ENCODE measurements at regions not wholly inside any gene's neighbourhood (a gene's known extent, or its start where the extent isn't known, plus 50 kb on each side); places are given as distances from the start of the nearest gene placed in this dataset.

DNA sequence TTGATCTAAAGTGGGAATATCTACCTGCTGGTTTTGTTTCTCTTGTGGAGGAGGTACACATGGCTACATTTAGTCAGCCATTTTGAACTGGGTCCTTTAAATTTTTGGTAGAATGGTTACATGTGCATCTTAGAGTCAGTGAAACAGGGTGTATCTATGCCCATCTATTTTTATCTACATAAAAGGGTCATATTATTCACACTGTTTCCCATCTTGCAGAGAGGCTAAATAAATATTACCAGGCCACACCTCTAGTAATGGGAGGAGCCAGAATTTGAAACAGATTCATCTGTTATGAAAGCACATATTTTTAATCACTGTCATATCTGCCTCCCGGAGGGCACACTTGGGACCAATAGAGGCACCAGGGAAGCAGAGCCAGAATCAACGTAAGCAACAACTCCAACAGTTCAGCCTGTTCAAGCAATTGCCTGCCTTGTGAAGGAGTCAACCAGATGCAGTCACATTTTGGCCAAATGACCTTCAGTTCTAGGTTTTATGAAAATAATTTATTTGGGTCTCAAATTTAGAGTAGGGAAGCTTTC lies 376.8 kb downstream of the TSN start:
- no peak for ATAC-seq

DNA sequence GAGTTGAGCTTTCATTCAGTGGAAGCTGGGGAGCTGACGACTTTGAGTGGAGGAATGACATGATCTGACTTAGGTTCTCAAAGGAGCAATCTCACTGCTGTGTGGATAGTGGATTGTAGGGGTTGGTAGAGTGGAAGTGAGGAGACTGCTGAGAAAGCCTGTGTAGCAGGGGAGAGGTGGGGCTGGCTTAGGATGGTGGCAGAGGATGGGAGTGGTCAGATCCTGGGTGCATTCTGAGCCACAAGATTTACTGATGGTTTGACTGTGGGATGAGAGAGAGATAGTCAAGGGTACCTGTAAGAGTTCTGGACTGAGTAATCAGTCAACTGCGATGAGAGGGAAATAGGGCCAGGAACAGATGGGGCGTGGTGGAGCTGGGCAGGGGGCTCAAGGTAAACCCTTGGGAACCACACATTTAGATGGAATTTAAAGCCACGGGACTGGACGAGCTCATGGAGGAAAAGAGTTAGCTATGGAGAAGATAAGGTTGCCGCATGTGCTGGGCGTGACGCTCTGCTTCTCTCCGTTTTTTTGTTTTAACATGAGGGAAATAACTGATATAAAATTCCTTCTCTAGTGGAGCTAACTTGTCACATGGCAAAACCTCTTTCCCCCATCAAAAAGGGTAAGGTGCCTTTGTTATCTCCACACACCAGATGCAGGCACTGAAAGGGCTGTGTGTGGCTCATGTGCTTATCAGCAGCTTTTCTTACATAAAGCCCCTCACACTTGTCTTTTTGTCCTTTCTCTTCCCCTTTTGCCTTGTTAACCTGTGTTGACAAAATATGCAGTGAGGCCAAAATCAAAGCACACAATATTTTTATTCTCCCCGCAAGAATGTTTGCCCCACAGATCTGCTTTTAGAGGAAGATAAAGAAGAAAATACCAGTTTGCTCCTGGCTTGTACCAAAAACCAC lies 379.8 kb downstream of the TSN start:
- no peak for ATAC-seq

GRCh38 chr2:122136056-122136455 lies 380.6 kb downstream of the TSN start:
- ATAC-seq: no peak

DNA sequence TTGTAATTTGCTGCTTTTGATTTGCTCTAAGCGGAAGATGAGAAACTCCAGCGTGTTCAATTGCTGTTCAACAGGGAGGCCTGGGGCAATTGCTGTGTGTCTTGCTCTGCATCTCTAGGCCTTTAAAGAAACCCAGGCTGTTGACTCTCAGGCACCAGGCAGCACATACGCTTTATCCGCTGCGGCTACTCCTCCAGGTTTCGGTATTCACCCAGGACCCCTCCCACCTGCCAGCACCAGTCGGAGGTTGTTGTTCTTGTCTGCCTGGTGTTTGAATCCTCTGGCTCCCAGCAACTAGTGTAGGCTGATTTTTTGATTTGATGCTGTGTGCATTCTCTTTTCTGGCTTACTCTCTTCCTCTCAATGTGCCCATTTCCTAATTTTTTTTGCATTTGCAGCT lies 383.1 kb downstream of the TSN start:
- ATAC-seq: no peak

DNA sequence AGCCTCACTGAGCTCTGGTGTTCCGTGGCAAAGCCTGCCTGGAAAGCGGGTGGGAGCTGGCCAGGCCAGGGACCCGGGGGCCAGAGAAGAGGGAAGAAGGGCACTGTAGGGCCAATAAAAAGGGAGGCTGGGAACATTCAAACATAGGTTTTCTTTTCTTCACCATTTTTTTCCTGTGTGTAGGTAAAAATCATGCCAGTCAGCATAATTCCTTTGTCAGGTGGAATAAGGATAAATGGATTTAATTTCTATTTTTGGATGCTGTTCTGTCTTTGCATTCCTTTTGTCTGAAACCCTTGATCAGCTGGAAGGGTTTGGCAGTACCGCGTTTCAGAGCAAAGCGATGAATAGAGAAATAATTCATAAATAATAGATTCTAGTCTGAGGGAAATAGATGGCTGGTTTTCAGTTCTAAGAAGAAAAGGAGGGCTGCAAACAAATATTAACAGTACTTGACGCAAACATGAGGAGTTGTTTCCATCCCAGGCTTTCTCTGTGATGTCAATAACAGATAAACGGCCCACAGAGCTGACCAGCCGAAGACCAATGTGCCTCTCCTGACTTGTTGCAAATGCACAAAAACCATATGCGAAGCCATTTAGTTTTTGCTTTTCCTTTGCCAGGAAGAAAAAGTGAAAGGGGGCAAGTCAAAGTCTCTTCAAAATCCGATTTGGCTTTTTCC lies 384.4 kb downstream of the TSN start:
- ATAC-seq: no peak

DNA sequence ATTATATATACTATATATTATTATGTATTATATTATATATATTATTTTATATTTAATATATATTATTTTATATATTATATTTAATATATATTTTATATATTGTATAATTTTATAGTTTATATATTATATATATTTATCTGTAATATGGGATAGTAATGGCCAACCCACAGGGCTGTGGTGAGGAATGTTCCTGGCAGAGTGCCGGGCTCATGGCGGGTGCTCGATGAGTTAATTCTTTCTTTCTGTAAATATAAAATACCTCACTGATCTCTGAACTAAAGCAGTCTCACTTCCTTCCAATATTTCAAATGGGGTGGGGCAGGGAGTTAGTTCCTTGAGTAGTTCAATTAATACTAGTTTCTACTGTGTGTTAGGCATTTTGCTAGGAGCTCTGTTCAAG lies 389.4 kb downstream of the TSN start:
- ATAC-seq: no peak

DNA sequence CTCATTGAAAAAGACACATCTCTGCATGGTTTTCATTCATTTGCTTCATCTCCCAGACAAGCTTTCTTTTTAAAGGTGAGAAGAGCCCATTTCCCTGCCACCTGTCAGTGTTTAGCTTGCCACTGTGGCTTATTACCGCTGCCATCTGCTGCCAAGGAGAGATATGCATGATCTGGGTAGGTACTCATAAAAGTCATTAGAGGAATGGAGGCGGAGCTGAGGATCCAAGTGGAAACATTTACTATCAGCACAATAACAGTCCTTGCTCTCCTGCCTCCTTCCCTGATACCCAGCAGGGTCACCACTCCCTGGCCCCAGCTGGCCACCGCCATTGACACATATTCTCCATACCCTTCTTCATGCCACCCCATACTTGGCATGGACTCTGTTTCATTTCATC lies 390.4 kb downstream of the TSN start:
- no peak for ATAC-seq

DNA sequence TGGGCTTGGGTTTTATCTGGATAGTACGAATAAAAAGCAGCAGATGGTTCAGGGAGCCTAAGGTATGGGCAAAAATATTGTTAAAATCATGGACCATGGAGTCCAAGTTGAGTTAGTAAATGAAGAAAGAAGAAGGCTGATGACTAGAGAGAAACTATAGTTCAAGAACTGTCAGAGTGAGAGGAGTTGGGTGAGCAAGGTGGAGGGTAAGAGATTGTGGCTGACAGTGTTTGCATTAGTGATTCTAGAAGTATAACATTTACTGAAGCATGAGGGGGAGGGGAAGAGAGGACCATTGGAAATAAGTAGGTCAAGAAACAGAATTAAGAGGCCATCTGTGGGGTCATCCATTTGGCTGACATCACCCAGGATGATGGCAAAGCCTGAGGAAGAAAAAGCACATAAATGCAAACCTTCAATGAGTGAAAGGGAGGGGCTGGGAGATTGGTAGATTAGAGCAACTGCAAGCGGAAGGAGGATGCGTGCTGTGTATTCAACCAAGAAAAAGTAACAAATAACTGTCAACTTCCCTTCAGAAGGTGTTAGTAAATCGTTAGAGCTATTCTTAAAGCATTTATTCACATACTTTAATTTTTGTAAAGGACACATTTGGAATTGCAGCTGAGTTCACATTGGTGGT lies 392.8 kb downstream of the TSN start:
- no peak for ATAC-seq

DNA sequence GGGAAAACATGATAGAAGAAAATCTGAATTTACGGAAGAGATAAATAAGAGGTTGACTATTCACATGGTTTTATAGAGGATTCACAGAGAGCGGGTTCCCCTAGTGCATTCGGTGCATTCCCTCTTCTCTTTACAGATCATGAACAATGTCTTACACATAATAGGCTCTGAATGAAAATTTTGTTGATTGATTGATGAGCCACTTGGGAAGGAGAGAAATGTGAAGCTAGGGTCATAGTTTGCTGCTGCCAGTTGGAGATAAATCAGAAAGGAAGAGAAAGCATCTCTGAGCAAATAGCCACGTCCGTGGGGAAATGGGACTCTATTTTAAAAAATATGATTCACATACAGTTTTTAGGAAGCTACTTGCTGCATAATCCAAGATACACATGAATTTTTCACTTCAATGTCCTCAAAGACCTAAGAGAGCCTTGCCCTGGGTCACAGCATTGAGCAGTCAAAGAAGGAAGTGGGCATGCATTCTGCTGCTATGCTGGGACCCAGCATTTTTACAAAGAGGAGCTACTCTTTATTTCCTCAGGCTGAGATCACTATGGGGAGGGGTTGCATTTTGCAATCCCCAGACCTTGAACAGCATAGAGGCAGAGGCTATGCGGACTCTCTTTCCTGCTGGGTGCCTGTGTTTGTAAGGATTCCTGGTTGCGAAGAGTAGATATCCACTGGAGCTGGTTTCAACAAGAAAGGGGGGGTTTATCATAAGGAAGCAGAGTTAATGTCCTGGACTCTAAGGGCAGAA lies 395.3 kb downstream of the TSN start:
- ATAC-seq: no peak

DNA sequence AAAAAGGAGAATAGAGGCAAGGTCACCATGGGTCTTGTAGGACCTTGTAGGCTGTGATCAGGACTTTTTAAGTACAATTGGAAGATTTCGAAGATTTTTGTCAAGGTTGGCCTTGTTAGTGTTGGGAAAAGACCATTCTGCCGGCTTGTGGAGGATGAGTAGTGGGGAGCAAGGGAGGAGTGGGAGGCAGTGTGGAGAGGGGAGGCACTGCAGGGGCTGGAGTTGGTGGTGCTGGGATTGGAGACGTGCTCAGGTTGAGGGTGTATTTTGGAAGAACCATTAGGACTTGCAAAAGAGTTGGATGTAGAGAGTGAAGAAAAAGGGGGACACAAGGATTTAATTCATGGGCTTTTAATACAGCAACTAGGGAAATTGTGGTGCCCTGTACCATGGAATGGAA lies 397.1 kb downstream of the TSN start:
- no peak for ATAC-seq

- no peak for ATAC-seq
These were observed 400.9 kb downstream of the TSN start for GRCh38 chr2:122156176-122156890.

GRCh38 chr2:122157158-122157557 lies 401.7 kb downstream of the TSN start:
- no peak for ATAC-seq

DNA sequence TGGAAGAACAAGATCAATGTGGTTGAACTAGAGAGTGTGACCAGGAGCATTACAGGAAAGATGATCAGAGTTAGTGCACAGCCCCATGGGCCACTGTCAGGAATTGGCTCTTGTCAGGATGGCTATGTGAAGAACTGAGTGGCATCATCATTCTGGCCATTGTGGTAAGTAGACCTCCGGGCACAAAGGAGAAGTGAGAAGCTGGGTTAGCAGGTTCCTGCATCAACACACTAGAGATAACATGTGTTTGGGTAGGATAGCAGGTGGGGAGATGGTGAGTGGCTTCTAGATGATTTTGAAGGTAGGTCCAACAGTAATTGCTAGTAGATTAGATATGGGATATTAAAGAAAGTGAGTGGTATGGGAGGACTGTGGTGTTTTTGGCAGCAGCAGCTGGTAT lies 408.2 kb downstream of the TSN start:
- no peak for ATAC-seq

- no peak for ATAC-seq
These were observed 409.5 kb downstream of the TSN start for GRCh38 chr2:122164964-122165363.

DNA sequence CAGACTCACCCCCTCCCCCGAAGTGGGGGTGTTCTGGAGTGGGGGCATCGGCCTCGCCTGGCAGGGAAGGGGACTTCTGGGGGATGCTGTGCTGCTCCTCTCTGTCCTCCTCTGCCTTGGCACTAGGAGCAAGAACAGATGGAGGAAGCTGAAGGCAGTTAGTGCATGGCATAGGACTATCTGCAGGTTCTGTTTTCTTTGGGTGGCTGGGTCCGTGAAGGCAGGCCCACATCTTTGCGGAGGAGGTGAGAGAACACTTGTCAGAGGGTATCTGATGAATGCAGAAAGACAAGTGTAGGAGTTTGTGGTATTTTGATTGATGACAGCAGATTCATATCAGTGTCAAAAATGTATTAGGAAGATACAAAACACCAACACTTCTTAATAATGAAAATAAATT lies 411.4 kb downstream of the TSN start:
- ATAC-seq: no peak

GRCh38 chr2:122167515-122167914 lies 412.1 kb downstream of the TSN start:
- ATAC-seq: no peak

DNA sequence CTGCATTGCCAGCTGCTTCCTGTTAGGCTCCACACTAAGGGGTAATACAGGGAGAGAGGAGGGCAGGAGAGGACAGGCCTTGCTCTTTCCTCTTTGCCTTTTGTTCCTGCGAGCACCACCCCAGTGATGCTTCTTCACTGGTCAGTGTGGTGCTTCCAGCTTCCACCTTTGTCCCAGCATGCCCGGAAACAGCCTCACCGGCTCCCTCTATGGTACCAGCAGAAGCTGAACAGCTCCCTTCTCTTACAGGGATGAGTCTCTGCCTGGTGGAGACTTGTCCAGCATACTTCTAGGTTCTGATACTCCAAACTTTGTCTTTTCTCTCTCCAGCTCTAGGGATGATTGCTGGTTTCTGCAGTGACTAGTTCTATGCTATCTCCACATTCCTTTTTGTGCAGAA lies 413.3 kb downstream of the TSN start:
- ATAC-seq: no peak

DNA sequence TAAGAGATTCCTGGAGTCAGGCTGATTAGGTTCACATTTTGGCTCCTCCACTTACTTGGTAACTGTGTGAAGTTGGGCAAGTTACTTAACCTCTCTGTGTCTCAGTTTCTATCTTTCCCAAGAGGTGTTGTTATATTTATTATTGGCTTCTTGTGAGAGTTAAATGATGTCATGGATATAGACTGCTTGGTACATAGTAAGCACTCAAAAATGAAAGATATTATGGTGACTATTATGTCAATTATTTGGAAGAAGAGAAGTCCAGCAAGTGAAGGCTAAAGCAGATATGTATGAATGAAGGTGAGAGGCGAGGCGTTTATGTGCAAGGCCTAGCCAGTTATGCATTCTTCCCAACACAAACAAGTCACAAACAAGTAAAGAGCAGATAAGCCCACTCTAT lies 417.4 kb downstream of the TSN start:
- ATAC-seq: no peak

- ATAC-seq: no peak
These were observed 418.6 kb downstream of the TSN start for GRCh38 chr2:122174061-122174460.

GRCh38 chr2:122179492-122180165 lies 424.2 kb downstream of the TSN start:
- ATAC-seq: no peak

DNA sequence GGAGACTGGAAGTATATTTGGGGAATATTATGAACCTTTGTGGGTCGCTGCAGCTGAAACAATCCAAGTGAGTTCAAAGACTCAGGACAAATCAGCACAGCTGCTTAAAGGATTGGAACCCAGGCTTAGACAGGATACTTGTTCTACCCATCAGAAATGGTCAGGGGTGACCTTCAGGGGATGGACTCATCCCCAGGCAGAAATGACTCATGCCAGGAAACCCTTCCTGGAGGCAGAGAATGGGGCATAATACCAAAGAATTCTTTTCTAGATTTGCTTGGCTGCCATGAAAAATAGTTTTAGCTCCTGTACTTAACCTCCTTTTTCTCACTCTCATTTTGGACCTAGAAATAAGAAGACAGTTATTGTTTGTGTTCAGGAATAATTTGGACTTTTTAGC lies 425.5 kb downstream of the TSN start:
- ATAC-seq: no peak

Data from activated CD4-positive, CD25-positive, alpha-beta regulatory T cell treated with anti-CD3 and anti-CD28 coated beads, Interleukin-2, amount 50 U/mL, for 24 hours (primary cell).